GM21529 (cell line): ENCODE measurements at regions not wholly inside any gene's neighbourhood (a gene's known extent, or its start where the extent isn't known, plus 50 kb on each side); places are given as distances from the start of the nearest gene placed in this dataset.
"Not testable (repeated sequence)": the region's sequence is repeated elsewhere in the genome, so short reads cannot be mapped to it uniquely, and the experiment has no call there.

Source experiments
- ATAC-seq: cut with Tn5 transposase; IDR thresholded peaks from one replicate; pipeline ENCODE4 v1.9.1; 2021; ENCODE audit not compliant: unreplicated experiment

- ATAC-seq = not testable (repeated sequence)
Measured at GRCh38 chr15:22665059-22665702, 121.3 kb upstream of the NIPA1 start.

GRCh38 chr15:22665711-22666110 lies 120.7 kb upstream of the NIPA1 start:
- not testable (repeated sequence) for ATAC-seq

GRCh38 chr15:22684786-22685185 lies 101.7 kb upstream of the NIPA1 start:
- not testable (repeated sequence) for ATAC-seq

DNA sequence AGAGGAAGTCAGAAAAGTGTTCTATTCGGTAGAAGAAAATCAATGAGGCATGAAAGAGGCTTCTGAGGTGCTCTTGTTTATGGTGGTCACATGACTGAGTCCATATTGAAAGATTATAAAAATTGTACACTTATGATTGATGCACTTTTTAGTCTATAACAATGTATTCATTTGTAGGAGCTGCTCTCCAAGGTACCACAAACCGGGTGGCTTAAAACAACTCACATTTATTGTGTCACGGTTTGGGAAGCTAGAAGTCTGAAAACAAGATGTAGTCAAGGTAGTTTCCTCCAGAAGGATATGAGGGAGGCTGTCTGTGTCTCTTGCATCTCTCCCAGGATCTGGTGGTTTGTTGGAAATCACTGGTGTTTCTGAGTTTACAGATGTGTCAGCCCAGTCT lies 86.6 kb upstream of the NIPA1 start:
- not testable (repeated sequence) for ATAC-seq

GRCh38 chr15:22710831-22711341 lies 75.6 kb upstream of the NIPA1 start:
- not testable (repeated sequence) for ATAC-seq

GRCh38 chr15:22713933-22714332 lies 72.5 kb upstream of the NIPA1 start:
- not testable (repeated sequence) for ATAC-seq

DNA sequence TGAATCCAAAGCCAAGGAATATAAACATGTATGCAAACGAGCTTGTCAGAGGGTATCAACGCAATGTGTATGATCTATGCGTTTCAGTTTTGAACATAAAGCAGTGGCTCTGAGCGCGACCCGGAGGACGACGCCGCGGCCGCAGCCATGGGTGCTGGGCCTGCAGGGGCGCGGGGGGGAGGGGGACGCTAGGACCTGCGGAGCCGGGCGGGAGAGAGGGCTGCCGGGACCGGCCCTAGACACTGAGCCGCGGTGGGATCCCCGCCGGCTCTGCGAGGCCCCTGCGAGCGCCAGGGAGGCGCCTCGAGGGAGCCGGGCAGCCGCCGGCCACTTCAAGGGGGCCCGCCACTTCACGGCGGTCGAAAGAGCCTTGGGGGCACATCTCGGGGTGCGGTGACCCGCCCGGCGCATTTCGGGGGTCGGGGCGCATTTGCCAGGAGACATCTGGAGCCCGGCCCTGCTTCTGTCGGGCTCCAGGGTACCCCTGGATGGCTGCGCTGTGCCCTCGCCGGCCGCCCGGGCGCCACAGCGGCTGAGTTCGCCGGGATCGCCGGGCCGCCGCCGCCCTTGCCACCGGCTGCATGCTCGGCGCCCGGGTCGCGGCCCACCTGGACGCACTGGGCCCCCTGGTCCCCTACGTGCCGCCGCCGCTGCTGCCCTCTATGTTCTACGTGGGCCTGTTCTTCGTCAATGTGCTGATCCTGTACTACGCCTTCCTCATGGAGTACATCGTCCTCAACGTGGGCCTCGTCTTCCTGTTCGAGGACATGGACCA lies 71.9 kb upstream of the NIPA1 start:
- ATAC-seq = not testable (repeated sequence)

DNA sequence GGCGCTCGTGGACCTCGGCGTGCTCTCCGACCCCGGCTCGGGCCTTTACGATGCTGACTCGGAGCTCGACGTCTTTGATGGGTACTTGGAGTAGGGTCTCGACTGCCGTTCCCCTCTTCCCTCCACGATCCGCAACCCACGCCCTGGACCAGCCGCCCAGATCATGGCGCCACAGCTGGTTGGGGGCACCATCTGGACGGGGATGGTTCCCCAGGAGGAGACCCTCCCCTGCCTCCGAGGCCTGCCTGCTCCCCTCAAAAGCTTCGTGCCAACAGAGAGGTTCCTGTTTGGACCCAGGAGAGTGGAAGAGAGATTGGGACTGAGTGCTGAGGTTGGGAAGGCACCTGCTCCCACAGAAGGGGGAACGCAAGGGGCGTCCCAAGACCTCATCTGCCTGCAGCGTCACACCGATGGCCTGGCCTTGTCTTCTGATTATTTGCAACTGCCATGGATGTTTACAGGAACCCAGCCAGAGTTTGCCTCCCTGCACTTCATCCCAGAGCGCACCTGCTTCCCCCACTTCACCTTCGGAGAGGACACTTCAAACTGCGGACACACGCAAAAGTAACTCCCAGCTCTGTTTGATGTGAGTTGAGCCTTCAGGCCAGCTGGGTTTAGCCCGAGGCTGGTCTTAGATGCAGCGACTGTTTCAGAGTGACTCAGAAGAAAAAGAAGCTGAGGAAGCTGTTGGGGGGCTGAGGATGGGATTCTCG lies 71.2 kb upstream of the NIPA1 start:
- ATAC-seq = not testable (repeated sequence)

DNA sequence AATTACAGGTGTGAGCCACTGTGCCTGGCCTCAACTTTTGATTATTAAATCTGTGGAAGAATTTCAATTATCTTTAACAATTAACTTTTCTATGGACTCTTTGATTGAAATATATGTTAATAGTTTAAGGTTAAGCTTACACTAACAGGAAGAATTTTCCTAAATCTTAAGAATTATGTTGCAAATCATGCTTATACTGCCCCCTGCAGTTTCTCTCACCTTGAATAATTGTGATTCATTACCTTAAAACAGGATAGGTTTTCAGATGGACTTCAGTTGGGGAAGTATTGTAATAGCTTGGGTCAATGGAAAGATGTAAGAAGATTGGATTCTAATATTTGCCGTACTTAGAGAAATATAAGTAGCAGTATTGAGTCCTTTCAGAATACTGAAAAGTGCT lies 66.5 kb upstream of the NIPA1 start:
- ATAC-seq = not testable (repeated sequence)

GRCh38 chr15:22726104-22726503 lies 60.3 kb upstream of the NIPA1 start:
- not testable (repeated sequence) for ATAC-seq

GRCh38 chr15:22735067-22735466 lies 51.4 kb upstream of the NIPA1 start:
- ATAC-seq = not testable (repeated sequence)

DNA sequence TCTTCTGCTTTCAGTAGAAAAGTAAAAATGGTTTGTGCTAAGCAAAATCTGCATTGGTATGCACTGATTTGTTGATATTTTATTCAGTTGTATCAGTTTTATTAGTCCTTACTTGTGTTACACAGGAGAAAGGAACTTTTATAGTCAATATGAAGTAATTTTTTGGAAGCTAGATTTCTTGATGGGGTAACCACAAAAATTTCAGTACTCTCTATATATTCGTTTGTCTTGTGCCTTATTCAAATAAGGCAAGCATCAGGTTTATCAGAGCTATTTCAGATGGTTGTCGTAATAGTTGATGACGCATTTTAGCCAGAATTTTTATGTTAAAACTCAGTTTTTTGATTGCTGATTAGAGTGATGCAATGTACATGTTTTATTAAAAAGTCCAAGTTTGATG lies 50.7 kb upstream of the NIPA1 start:
- no peak for ATAC-seq

- not testable (repeated sequence) for ATAC-seq
Measured at GRCh38 chr15:22736200-22736599, 50.2 kb upstream of the NIPA1 start.
